WERI-Rb-1 (cell line): ENCODE measurements at regions not wholly inside any gene's neighbourhood (a gene's known extent, or its start where the extent isn't known, plus 50 kb on each side); places are given as distances from the start of the nearest gene placed in this dataset.

Experiments used
- DNase-seq: peaks from one replicate; pipeline ENCODE4 v3.0.0-alpha.2; 2020
- H3K27ac ChIP-seq: fragments of 250-450 bp; sonication (Bioruptor Pico); 2 replicates; pipeline ENCODE4 v1.5.1; 2020; ENCODE audit warnings: mild to moderate bottlenecking, moderate library complexity
- H3K27me3 ChIP-seq: fragments of 250-450 bp; sonication (Bioruptor Pico); 2 replicates; pipeline ENCODE4 v1.5.1; 2021; ENCODE audit warnings: mild to moderate bottlenecking, low read depth, moderate library complexity; ENCODE audit not compliant: insufficient read depth, severe bottlenecking
- H3K36me3 ChIP-seq: fragments of 250-450 bp; sonication (Bioruptor Pico); 2 replicates; pipeline ENCODE4 v1.5.1; 2020; ENCODE audit warnings: mild to moderate bottlenecking, moderate library complexity
- H3K4me3 ChIP-seq: 2 replicates; pipeline ENCODE4 v1.5.1; 2011; ENCODE audit warnings: low read depth, mild to moderate bottlenecking, control low read depth, low read length
- H3K9me3 ChIP-seq: fragments of 250-450 bp; sonication (Bioruptor Pico); 2 replicates; pipeline ENCODE4 v1.5.1; 2021; ENCODE audit warnings: mild to moderate bottlenecking, moderate library complexity; ENCODE audit not compliant: severe bottlenecking
- TF ChIP-seq, protein P1 (sequence below): IDR thresholded peaks from 2 replicates; pipeline ENCODE4 v1.5.1; 2011; ENCODE audit warnings: low read depth, mild to moderate bottlenecking, control low read depth, inconsistent platforms, low read length

DNA sequence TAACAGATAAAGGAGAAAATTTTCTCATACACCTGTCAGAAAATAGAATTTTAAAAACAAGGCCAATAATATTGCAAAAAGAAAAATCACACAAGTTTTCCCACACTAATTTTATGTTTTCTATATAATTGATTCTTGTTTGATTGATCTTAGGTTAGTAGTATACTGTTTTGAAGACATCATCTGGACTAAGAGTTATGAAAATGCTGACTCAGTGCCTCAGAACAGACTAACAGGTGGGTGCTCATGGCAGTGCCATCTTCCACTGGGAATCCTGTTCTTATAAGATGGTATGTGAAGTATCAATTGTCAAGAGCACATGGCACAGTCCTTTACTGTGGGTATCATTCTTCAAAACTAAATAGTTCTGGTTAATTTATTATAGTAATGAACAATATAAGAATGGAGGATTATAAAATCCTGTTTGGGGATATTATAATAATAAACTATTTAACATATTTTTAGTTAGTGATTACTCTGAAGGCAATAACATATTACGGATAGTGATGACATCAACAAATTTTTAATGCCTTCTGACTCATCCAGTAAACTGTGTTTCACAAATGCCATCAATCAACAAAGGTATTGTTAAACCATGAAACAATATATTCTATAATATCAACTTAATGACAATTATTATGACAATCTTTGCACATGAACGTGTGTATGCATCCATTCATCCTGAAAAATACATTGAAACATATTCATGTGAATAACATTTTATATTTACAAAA lies 384.6 kb upstream of the KHDRBS2 start:
- DNase-seq, result no peak
- TF ChIP-seq, protein P1, sequence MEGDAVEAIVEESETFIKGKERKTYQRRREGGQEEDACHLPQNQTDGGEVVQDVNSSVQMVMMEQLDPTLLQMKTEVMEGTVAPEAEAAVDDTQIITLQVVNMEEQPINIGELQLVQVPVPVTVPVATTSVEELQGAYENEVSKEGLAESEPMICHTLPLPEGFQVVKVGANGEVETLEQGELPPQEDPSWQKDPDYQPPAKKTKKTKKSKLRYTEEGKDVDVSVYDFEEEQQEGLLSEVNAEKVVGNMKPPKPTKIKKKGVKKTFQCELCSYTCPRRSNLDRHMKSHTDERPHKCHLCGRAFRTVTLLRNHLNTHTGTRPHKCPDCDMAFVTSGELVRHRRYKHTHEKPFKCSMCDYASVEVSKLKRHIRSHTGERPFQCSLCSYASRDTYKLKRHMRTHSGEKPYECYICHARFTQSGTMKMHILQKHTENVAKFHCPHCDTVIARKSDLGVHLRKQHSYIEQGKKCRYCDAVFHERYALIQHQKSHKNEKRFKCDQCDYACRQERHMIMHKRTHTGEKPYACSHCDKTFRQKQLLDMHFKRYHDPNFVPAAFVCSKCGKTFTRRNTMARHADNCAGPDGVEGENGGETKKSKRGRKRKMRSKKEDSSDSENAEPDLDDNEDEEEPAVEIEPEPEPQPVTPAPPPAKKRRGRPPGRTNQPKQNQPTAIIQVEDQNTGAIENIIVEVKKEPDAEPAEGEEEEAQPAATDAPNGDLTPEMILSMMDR, result no peak
- Histone ChIP-seq H3K36me3 (no peaks in the 10 kb centered on the region), H3K4me3 (no peak overlapping the region), H3K9me3 (no peaks in the 10 kb centered on the region), H3K27me3 (no peaks in the 10 kb centered on the region), H3K27ac (no peak overlapping the region)

DNA sequence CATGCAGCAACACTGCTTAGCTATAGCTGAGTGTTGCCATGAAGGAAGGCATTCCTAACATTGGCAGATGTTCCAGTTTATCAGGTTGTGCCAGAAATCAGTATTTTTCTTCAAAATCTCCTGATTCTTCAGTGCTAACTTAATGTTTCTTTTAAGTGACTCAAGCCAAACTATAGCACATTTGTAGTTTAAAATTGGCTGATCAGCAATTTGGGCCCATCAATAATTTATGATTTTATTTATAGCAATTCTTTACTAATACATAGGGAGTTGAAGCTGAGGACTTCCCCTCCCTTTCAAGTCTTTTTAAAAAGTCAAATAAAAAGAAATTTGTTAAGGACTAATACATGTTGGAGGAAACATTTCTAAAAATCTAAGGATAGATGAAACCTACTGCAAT lies 383.8 kb upstream of the KHDRBS2 start:
- TF ChIP-seq, protein P1, result no peak
- no peaks in the 10 kb centered on the region for H3K9me3 ChIP-seq
- H3K27ac ChIP-seq, result no peak overlapping the region
- no peak for DNase-seq
- no peaks in the 10 kb centered on the region for H3K27me3 ChIP-seq
- H3K36me3 ChIP-seq, result no peaks in the 10 kb centered on the region
- H3K4me3 ChIP-seq, result no peak overlapping the region

DNA sequence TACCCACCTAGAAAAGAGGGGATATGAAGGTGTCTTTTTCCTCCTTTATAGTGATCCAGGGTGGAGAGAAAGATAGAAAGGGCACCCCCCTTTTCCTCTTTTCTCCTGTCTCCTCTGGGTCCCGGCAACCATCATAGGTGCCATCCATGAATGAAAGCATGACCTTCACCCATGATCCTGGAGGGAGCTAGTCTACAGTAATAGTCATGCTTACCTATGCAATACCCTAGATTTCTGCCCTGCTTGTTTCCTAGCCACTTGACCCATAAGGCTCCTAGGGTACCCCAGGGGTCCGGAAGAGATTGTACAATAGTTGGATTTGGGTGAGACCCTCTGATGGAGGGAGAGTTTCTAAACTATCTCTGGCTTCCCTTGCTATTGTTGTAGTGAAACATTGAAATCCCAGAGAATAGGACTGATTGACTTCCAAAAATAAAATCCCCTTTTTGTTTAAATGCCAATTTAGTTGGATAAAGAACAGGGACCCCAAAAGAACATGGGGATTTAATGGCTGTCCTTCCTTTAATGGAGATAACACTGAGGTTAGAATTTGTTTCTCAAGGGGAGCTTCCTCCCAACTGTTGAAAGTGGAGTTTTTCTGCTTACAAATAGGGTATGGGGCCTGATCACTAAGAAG lies 366.8 kb upstream of the KHDRBS2 start:
- DNase-seq, result no peak
- TF ChIP-seq, protein P1, result no peak
- Histone ChIP-seq H3K36me3 (no peaks in the 10 kb centered on the region), H3K4me3 (no peak overlapping the region), H3K27me3 (no peaks in the 10 kb centered on the region), H3K27ac (no peak overlapping the region), H3K9me3 (peaks cover 15% of the 10 kb centered on the region)

DNA sequence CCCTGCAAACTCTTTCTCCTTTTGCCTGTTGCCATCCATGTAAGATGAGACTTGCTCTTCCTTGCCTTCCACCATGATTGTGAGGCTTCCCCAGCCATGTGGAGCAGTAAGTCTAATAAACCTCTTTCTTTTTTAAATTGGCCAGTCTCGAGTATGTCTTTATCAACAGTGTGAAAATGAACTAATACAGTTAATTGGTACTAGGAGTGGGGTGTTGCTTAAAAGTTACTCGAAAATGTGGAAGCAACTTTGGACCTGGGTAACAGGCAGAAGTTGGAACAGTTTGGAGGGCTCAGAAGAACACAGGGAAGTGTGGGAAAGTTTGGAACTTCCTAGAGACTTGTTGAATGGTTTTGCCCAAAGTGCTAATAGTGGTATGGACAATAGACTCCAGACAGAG lies 359.2 kb upstream of the KHDRBS2 start:
- DNase-seq, result no peak
- H3K9me3 ChIP-seq, result no peaks in the 10 kb centered on the region
- no peak overlapping the region for H3K4me3 ChIP-seq
- no peak overlapping the region for H3K27ac ChIP-seq
- H3K36me3 ChIP-seq, result no peaks in the 10 kb centered on the region
- TF ChIP-seq, protein P1, result no peak
- no peaks in the 10 kb centered on the region for H3K27me3 ChIP-seq

DNA sequence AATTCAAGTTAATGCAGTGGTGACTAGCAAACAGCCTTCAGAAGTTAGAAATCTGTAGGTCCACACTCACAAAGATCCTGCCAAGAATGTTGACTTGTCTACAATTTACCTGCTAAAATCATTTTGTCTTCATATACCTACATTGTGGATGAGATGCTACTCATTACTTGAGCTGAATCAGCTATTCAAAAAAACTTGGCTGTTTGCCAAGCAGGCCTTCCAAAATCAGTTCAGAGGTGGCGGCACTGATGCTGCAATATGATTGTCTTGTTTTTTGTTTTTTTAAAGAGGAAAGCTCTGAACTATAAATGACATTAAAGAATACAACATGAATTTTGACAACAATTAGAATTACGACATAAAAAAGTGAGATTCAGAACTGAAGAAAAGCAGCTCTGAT lies 354.7 kb upstream of the KHDRBS2 start:
- H3K4me3 ChIP-seq, result no peak overlapping the region
- TF ChIP-seq, protein P1, result no peak
- H3K9me3 ChIP-seq, result peaks cover 3% of the 10 kb centered on the region
- H3K27ac ChIP-seq, result no peak overlapping the region
- H3K27me3 ChIP-seq, result no peaks in the 10 kb centered on the region
- H3K36me3 ChIP-seq, result no peaks in the 10 kb centered on the region
- DNase-seq, result no peak
